ENCODE measurements at regions not wholly inside any gene's neighbourhood (a gene's known extent, or its start where the extent isn't known, plus 50 kb on each side); places are given as distances from the start of the nearest gene placed in this dataset.

GRCh38 chr4:112944006-112944405, 105.4 kb upstream of the ANK2 start:
- TF ChIP-seq, protein P1, sequence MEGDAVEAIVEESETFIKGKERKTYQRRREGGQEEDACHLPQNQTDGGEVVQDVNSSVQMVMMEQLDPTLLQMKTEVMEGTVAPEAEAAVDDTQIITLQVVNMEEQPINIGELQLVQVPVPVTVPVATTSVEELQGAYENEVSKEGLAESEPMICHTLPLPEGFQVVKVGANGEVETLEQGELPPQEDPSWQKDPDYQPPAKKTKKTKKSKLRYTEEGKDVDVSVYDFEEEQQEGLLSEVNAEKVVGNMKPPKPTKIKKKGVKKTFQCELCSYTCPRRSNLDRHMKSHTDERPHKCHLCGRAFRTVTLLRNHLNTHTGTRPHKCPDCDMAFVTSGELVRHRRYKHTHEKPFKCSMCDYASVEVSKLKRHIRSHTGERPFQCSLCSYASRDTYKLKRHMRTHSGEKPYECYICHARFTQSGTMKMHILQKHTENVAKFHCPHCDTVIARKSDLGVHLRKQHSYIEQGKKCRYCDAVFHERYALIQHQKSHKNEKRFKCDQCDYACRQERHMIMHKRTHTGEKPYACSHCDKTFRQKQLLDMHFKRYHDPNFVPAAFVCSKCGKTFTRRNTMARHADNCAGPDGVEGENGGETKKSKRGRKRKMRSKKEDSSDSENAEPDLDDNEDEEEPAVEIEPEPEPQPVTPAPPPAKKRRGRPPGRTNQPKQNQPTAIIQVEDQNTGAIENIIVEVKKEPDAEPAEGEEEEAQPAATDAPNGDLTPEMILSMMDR (conservative IDR thresholded peaks at IDR 0.05; ENCODE audit: low read length), result no peak
- no peak for TF ChIP-seq EZH2phosphoT487 (IDR thresholded peaks at IDR 0.05; ENCODE audit: borderline replicate concordance)
